A204.1 (cell line): ENCODE measurements at regions not wholly inside any gene's neighbourhood (a gene's known extent, or its start where the extent isn't known, plus 50 kb on each side); places are given as distances from the start of the nearest gene placed in this dataset.
A peak's percentile ranks its signal among the peaks of the same experiment; 100 is the strongest.

Experiments used
- FAIRE-seq: peaks from 2 replicates; lab custom pipeline; 2012; peaks lifted over from hg19 to GRCh38; lab: Jason Lieb, UNC

GRCh38 chr6:126529637-126530362, 189.9 kb downstream of the CENPW start:
- FAIRE-seq, result no peak

- no peak for FAIRE-seq
These were observed 190.9 kb downstream of the CENPW start for GRCh38 chr6:126530775-126531174.

- FAIRE-seq, result no peak
These were observed 191.4 kb downstream of the CENPW start for GRCh38 chr6:126531286-126531685.

GRCh38 chr6:126531840-126532239, 191.9 kb downstream of the CENPW start:
- FAIRE-seq, result no peak

GRCh38 chr6:126534401-126534800, 194.5 kb downstream of the CENPW start:
- no peak for FAIRE-seq

- no peak for FAIRE-seq
These were observed 195.2 kb downstream of the CENPW start for GRCh38 chr6:126535138-126535537.

GRCh38 chr6:126535595-126535994, 195.7 kb downstream of the CENPW start:
- no peak for FAIRE-seq

GRCh38 chr6:126537061-126537816, 197.3 kb downstream of the CENPW start:
- no peak for FAIRE-seq

- FAIRE-seq, result no peak
These were observed 199.1 kb downstream of the CENPW start for GRCh38 chr6:126539022-126539421.

- FAIRE-seq, result no peak
These were observed 200.2 kb downstream of the CENPW start for GRCh38 chr6:126540161-126540560.

GRCh38 chr6:126541806-126542491, 202.0 kb downstream of the CENPW start:
- no peak for FAIRE-seq

GRCh38 chr6:126546541-126547120, 206.7 kb downstream of the CENPW start:
- FAIRE-seq, result no peak

GRCh38 chr6:126548300-126548699, 208.4 kb downstream of the CENPW start:
- FAIRE-seq, result no peak

GRCh38 chr6:126550323-126550722, 210.4 kb downstream of the CENPW start:
- FAIRE-seq, result no peak

GRCh38 chr6:126551832-126552231, 211.9 kb downstream of the CENPW start:
- FAIRE-seq, result no peak

- peak; percentile 21 for FAIRE-seq
These were observed 213.9 kb downstream of the CENPW start for GRCh38 chr6:126553854-126554253.

- no peak for FAIRE-seq
These were observed 230.6 kb downstream of the CENPW start for GRCh38 chr6:126570507-126570906.

- no peak for FAIRE-seq
These were observed 234.4 kb downstream of the CENPW start for GRCh38 chr6:126574301-126574700.

GRCh38 chr6:126581316-126581715, 241.4 kb downstream of the CENPW start:
- FAIRE-seq, result no peak

- FAIRE-seq, result no peak
These were observed 260.5 kb downstream of the CENPW start for GRCh38 chr6:126600258-126600916.

- FAIRE-seq, result no peak
These were observed 263.5 kb downstream of the CENPW start for GRCh38 chr6:126603410-126603809.

GRCh38 chr6:126605089-126605488, 265.2 kb downstream of the CENPW start:
- no peak for FAIRE-seq
